Naive thymus-derived CD4-positive, alpha-beta T cell (primary cell): ENCODE measurements at regions not wholly inside any gene's neighbourhood (a gene's known extent, or its start where the extent isn't known, plus 50 kb on each side); places are given as distances from the start of the nearest gene placed in this dataset.

ENCODE experiments used
- ATAC-seq: fragments of 150-1000 bp; cut with Tn5 transposase; 2 replicates; pipeline ENCODE4 v1.10.0; 2021; ENCODE audit warnings: mild to moderate bottlenecking, moderate library complexity
- CTCF ChIA-PET: fragments of 350-600 bp; sonication (Branson Sonifier 250); formaldehyde crosslinking; loops from one replicate; lab custom pipeline; 2021; ENCODE audit warnings: antibody characterized with exemption; lab: Charles Lee
- POLR2A ChIA-PET: fragments of 350-600 bp; sonication (Branson Sonifier 250); formaldehyde crosslinking; loops from one replicate; lab custom pipeline; 2021; ENCODE audit warnings: antibody characterized with exemption, inconsistent platforms; lab: Charles Lee
- DNase-seq, 9 donors: peaks; one replicate each; pipeline versions ENCODE4 v3.0.0 to v3.0.0-alpha.2; 2020 to 2022; ENCODE audit warnings: mixed read lengths in 1 of 9
- H3K27ac ChIP-seq: one replicate; pipeline ENCODE4 v1.7.0; 2013; ENCODE audit warnings: mild to moderate bottlenecking, low read depth, low read length, moderate library complexity
- H3K27me3 ChIP-seq, 2 donors: one replicate each; pipeline ENCODE4 v1.7.0; 2013; ENCODE audit warnings: low read length in 2 of 2, mild to moderate bottlenecking in 2 of 2, moderate library complexity in 2 of 2; ENCODE audit not compliant: control insufficient read depth in 2 of 2, insufficient read depth in 2 of 2
- H3K36me3 ChIP-seq, 3 experiments: 1 replicate in 2 of 3; 2 replicates in 1 of 3; pipeline ENCODE4 v1.7.0; 2013; ENCODE audit warnings: low read length in 3 of 3, mild to moderate bottlenecking in 3 of 3, moderate library complexity in 1 of 3; ENCODE audit not compliant: insufficient read depth in 3 of 3, control insufficient read depth in 2 of 3
- H3K4me1 ChIP-seq, 2 donors: one replicate each; pipeline ENCODE4 v1.7.0; 2013; ENCODE audit warnings: low read length in 2 of 2, mild to moderate bottlenecking in 2 of 2, moderate library complexity in 1 of 2; ENCODE audit not compliant: control insufficient read depth in 2 of 2, insufficient read depth in 2 of 2
- H3K4me3 ChIP-seq: 2 replicates; pipeline ENCODE4 v1.7.0; 2013; ENCODE audit warnings: mild to moderate bottlenecking, low read length
- H3K9me3 ChIP-seq, 3 experiments: 1 replicate in 2 of 3; 2 replicates in 1 of 3; pipeline ENCODE4 v1.7.0; 2013; ENCODE audit warnings: low read length in 3 of 3; ENCODE audit not compliant: control insufficient read depth in 2 of 3
- H3K27ac Mint-ChIP-seq, 9 donors: one replicate each; pipeline ENCODE4 v1.8.0; 2020 to 2022; ENCODE audit warnings: mixed read lengths in 9 of 9, mild to moderate bottlenecking in 8 of 9, moderate library complexity in 5 of 9, inconsistent platforms in 2 of 9
- H3K27me3 Mint-ChIP-seq, 5 donors: one replicate each; pipeline ENCODE4 v1.8.0; 2021 to 2022; ENCODE audit warnings: mixed read lengths in 5 of 5, mild to moderate bottlenecking in 1 of 5
- H3K36me3 Mint-ChIP-seq, 5 donors: one replicate each; pipeline ENCODE4 v1.8.0; 2020 to 2022; ENCODE audit warnings: mixed read lengths in 5 of 5, mild to moderate bottlenecking in 3 of 5, inconsistent platforms in 1 of 5
- H3K4me1 Mint-ChIP-seq, 7 donors: one replicate each; pipeline ENCODE4 v1.8.0; 2020 to 2022; ENCODE audit warnings: mixed read lengths in 7 of 7, mild to moderate bottlenecking in 3 of 7, inconsistent platforms in 1 of 7
- H3K4me3 Mint-ChIP-seq, 10 donors: one replicate each; pipeline ENCODE4 v1.8.0; 2020 to 2022; ENCODE audit warnings: mild to moderate bottlenecking in 10 of 10, mixed read lengths in 10 of 10, moderate library complexity in 6 of 10, inconsistent platforms in 2 of 10
- H3K9me3 Mint-ChIP-seq, 11 donors: one replicate each; pipeline ENCODE4 v1.8.0; 2020 to 2022; ENCODE audit warnings: mixed read lengths in 11 of 11, mild to moderate bottlenecking in 4 of 11, inconsistent platforms in 1 of 11, moderate library complexity in 1 of 11
- intact Hi-C, 2 donors: fragments of 100-400 bp; cut with micrococcal nuclease; formaldehyde crosslinking; loops; one replicate each; pipeline ENCODE4 v1.15.1; 2023

DNA sequence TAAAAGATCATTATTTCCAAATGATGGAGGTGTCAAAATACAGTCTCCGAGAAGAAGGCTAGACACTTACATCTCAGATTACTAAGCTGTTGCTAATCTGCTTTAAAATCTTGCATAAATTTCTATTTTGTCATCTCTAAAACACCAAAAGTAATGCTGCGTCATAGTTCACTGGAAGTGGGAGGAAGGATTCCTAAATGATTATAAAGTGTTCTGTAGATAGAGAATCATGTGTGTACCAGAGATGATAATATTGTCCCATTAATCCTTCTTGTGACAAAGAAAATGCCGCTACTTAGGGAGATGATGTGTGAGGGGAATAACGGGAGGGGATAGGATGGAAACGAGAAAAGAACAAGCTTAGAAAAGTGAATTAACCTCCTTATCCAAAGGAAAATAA, 268.6 kb downstream of the JRKL start:
- H3K4me3 Mint-ChIP-seq, result no peak overlapping the region
- Histone ChIP-seq H3K4me3 (no peak overlapping the region), H3K36me3 (no peaks in the 10 kb centered on the region), H3K9me3 (no peaks in the 10 kb centered on the region), H3K27me3 (no peaks in the 10 kb centered on the region), H3K4me1 (no peaks in the 10 kb centered on the region), H3K27ac (no peak overlapping the region)
- no peaks in the 10 kb centered on the region for H3K4me1 Mint-ChIP-seq
- no peaks in the 10 kb centered on the region for H3K27me3 Mint-ChIP-seq
- H3K27ac Mint-ChIP-seq, result no peak overlapping the region
- no peaks in the 10 kb centered on the region for H3K36me3 Mint-ChIP-seq
- no peak for DNase-seq
- intact Hi-C loops, result no loop called here
- CTCF ChIA-PET, result no interaction called here
- POLR2A ChIA-PET, result no interaction called here
- ATAC-seq, result no peak
- H3K9me3 Mint-ChIP-seq, result peaks cover 0 to 3% (median 0%) of the 10 kb centered on the region in 11 donors

DNA sequence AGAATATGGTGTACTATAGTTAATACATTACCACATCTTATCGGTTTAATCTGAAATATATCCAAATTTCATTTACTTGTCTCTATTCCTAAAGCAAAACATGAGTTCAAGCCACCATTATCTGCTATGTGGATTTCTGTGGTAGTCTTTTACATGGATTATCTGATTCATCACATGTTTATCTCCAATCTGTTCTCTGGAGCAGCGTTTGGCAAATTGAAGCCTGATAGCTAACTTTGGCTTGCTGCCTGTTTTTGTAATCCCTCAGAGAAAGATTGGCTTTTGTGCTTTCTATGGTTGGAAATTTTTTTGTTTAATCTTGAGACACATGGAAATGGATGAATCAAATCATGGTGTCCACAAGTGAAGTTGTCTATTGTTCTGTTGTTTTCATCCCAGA, 274.3 kb downstream of the JRKL start:
- POLR2A ChIA-PET, result no interaction called here
- H3K27me3 Mint-ChIP-seq, result no peaks in the 10 kb centered on the region

GRCh38 chr11:96680211-96681018, 290.6 kb downstream of the JRKL start:
- no peaks in the 10 kb centered on the region for H3K9me3 ChIP-seq
- DNase-seq, result no peak
- ChIA-PET CTCF (no interaction called here), POLR2A (no interaction called here)
- peaks cover 0 to 10% (median 5%) of the 10 kb centered on the region in 11 donors for H3K9me3 Mint-ChIP-seq
- H3K4me1 ChIP-seq, result no peaks in the 10 kb centered on the region
- H3K4me3 ChIP-seq, result no peak overlapping the region
- no peaks in the 10 kb centered on the region for H3K36me3 Mint-ChIP-seq
- no peak for ATAC-seq
- intact Hi-C loops, result no loop called here
- no peaks in the 10 kb centered on the region for H3K27me3 ChIP-seq
- H3K27ac ChIP-seq, result no peak overlapping the region
- H3K27me3 Mint-ChIP-seq, result no peaks in the 10 kb centered on the region
- no peak overlapping the region for H3K4me3 Mint-ChIP-seq
- H3K36me3 ChIP-seq, result no peaks in the 10 kb centered on the region
- H3K27ac Mint-ChIP-seq, result no peak overlapping the region
- H3K4me1 Mint-ChIP-seq, result no peaks in the 10 kb centered on the region

More for the DNA sequence above, 274.3 kb downstream of the JRKL start:
- H3K4me1 ChIP-seq, result no peaks in the 10 kb centered on the region
- no peaks in the 10 kb centered on the region for H3K4me1 Mint-ChIP-seq
- no peaks in the 10 kb centered on the region for H3K9me3 ChIP-seq
- H3K9me3 Mint-ChIP-seq, result no peaks in the 10 kb centered on the region
- DNase-seq, result no peak
- H3K27ac ChIP-seq, result no peak overlapping the region
- H3K36me3 Mint-ChIP-seq, result no peaks in the 10 kb centered on the region
- no peaks in the 10 kb centered on the region for H3K27me3 ChIP-seq
- no peak overlapping the region for H3K4me3 ChIP-seq
- H3K36me3 ChIP-seq, result no peaks in the 10 kb centered on the region
- no peak overlapping the region for H3K27ac Mint-ChIP-seq
- H3K4me3 Mint-ChIP-seq, result no peak overlapping the region
- intact Hi-C loops, result no loop called here
- no peak for ATAC-seq
- CTCF ChIA-PET, result no interaction called here

DNA sequence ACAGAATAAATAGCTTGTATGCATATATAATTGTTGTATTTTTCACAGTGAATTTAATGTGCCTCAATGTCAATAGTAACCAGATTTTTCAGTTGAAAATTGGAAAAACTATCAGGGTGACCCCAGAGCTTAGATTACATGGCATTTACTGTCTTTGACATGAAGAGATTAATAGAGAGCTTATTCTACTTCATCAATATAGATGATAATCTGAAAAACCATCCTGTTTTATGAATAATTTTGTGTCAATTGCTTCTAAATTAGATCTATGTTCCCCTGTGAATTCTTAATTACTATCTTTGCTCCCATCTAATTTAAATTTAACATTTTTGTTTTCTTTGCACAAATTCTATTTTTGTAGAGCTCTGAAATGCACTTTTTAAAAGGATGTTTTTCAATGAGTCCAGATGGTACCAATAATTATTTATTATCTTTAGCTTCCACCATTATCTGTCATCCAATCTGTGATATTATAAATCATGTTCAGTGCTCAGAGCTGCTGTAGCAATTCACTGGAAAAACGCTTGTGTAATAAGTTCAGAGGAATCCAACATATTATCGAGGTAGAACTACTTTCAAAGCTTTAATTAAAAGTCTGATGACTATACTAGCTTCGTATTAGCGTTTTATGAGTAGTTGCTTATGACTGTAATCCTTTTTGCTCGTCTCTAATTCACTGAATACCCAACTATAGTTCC, 291.4 kb downstream of the JRKL start:
- DNase-seq (no peak), ATAC-seq (no peak)
- Mint-ChIP-seq H3K27me3 (no peaks in the 10 kb centered on the region), H3K27ac (no peak overlapping the region), H3K4me3 (no peak overlapping the region), H3K36me3 (no peaks in the 10 kb centered on the region), H3K9me3 (peaks cover 0 to 8% (median 5%) of the 10 kb centered on the region in 11 donors), H3K4me1 (no peaks in the 10 kb centered on the region)
- H3K27ac ChIP-seq, result no peak overlapping the region
- intact Hi-C loops, result no loop called here
- CTCF ChIA-PET, result no interaction called here
- H3K36me3 ChIP-seq, result no peaks in the 10 kb centered on the region
- no peaks in the 10 kb centered on the region for H3K4me1 ChIP-seq
- H3K27me3 ChIP-seq, result no peaks in the 10 kb centered on the region
- POLR2A ChIA-PET, result no interaction called here
- H3K9me3 ChIP-seq, result no peaks in the 10 kb centered on the region
- no peak overlapping the region for H3K4me3 ChIP-seq

DNA sequence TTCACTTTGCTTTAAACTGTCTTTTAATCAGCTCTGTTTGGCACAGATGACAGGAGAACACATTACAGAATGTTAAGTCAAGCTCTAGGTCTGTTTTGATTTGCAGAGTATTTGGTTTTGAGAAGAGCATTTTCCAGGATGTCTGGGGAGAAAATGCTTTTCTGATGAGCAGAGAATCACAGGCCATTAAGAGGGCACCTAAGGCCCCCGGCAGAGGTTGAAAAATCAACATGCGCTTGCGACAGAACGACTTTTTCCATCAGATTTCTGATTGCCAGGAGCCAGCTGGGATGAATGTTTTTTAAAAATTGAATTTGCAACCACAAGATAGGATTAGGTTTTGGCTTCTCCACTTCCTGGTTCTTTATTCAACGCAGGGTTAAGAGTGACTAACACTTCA, 304.5 kb downstream of the JRKL start:
- H3K36me3 Mint-ChIP-seq, result no peaks in the 10 kb centered on the region
- H3K27ac ChIP-seq, result no peak overlapping the region
- no peaks in the 10 kb centered on the region for H3K9me3 ChIP-seq
- H3K4me1 Mint-ChIP-seq, result no peaks in the 10 kb centered on the region
- CTCF ChIA-PET, result no interaction called here
- no peaks in the 10 kb centered on the region for H3K27me3 ChIP-seq
- DNase-seq (no peak), ATAC-seq (no peak)
- H3K27me3 Mint-ChIP-seq, result no peaks in the 10 kb centered on the region
- no peak overlapping the region for H3K27ac Mint-ChIP-seq
- no peak overlapping the region for H3K4me3 Mint-ChIP-seq
- H3K4me1 ChIP-seq, result no peaks in the 10 kb centered on the region
- H3K36me3 ChIP-seq, result no peaks in the 10 kb centered on the region
- POLR2A ChIA-PET, result no interaction called here
- intact Hi-C loops, result no loop called here
- no peak overlapping the region for H3K4me3 ChIP-seq
- peaks cover 0 to 8% (median 0%) of the 10 kb centered on the region in 11 donors for H3K9me3 Mint-ChIP-seq

DNA sequence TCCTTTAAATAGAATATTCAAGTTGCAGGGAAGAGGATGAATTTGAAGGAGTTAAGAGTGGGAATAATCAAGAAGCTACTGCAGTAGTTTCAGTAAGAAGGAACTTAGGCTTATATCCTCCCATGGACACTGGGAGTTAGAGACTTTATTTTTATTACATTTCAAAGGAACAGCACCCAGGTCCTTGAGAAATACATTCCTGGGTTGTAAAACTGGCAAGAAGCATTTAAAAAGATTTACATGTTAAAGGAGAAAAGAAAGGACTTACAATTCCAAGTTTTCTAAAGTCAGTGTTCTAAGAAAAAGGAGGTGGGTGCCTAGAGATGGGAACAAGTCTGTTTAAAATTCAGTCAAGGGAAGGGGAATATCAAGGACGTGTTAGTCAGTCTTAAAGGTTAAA, 306.9 kb downstream of the JRKL start:
- ATAC-seq (no peak), DNase-seq (no peak)
- Mint-ChIP-seq H3K4me1 (no peaks in the 10 kb centered on the region), H3K27ac (no peak overlapping the region), H3K27me3 (no peaks in the 10 kb centered on the region), H3K9me3 (peaks cover 0 to 8% (median 0%) of the 10 kb centered on the region in 11 donors), H3K4me3 (no peak overlapping the region), H3K36me3 (no peaks in the 10 kb centered on the region)
- H3K27ac ChIP-seq, result no peak overlapping the region
- ChIA-PET CTCF (no interaction called here), POLR2A (no interaction called here)
- H3K4me1 ChIP-seq, result no peaks in the 10 kb centered on the region
- H3K27me3 ChIP-seq, result no peaks in the 10 kb centered on the region
- no peaks in the 10 kb centered on the region for H3K36me3 ChIP-seq
- intact Hi-C loops, result no loop called here
- no peak overlapping the region for H3K4me3 ChIP-seq
- no peaks in the 10 kb centered on the region for H3K9me3 ChIP-seq

- POLR2A ChIA-PET, result no interaction called here
- ATAC-seq (no peak), DNase-seq (no peak)
- Histone ChIP-seq H3K4me3 (no peak overlapping the region), H3K9me3 (no peaks in the 10 kb centered on the region), H3K4me1 (no peaks in the 10 kb centered on the region), H3K27me3 (no peaks in the 10 kb centered on the region), H3K36me3 (no peaks in the 10 kb centered on the region), H3K27ac (no peak overlapping the region)
- H3K4me3 Mint-ChIP-seq, result no peak overlapping the region
- peaks cover 0 to 8% (median 0%) of the 10 kb centered on the region in 11 donors for H3K9me3 Mint-ChIP-seq
- no peaks in the 10 kb centered on the region for H3K4me1 Mint-ChIP-seq
- intact Hi-C loops, result no loop called here
- H3K36me3 Mint-ChIP-seq, result no peaks in the 10 kb centered on the region
- H3K27me3 Mint-ChIP-seq, result no peaks in the 10 kb centered on the region
- CTCF ChIA-PET, result no interaction called here
- no peak overlapping the region for H3K27ac Mint-ChIP-seq
These were observed 307.7 kb downstream of the JRKL start for GRCh38 chr11:96697466-96697865.
